ENCODE measurements at regions not wholly inside any gene's neighbourhood (a gene's known extent, or its start where the extent isn't known, plus 50 kb on each side); places are given as distances from the start of the nearest gene placed in this dataset.

DNA sequence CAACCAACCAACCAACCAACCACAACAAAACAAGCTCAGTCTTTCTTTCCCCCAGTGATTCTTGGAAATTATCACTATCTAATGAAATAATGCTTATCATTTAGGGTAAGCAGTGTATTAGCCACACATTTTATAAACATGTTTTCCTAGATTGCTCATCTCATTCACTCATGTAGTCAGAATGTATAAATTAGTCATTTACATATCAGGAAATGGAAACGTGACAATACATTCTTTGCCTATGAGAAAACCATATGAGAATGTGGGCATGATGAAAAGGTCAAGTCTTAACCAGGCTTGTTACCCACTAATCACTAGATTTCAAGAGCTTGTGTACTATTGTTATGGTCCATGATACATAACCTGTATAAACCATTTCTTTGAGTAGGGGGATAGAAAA, 1583.4 kb upstream of the PIK3C3 start:
- TF ChIP-seq, protein P1, sequence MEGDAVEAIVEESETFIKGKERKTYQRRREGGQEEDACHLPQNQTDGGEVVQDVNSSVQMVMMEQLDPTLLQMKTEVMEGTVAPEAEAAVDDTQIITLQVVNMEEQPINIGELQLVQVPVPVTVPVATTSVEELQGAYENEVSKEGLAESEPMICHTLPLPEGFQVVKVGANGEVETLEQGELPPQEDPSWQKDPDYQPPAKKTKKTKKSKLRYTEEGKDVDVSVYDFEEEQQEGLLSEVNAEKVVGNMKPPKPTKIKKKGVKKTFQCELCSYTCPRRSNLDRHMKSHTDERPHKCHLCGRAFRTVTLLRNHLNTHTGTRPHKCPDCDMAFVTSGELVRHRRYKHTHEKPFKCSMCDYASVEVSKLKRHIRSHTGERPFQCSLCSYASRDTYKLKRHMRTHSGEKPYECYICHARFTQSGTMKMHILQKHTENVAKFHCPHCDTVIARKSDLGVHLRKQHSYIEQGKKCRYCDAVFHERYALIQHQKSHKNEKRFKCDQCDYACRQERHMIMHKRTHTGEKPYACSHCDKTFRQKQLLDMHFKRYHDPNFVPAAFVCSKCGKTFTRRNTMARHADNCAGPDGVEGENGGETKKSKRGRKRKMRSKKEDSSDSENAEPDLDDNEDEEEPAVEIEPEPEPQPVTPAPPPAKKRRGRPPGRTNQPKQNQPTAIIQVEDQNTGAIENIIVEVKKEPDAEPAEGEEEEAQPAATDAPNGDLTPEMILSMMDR (IDR thresholded peaks at IDR 0.05): no peak
- TF ChIP-seq POLR2A (IDR thresholded peaks at IDR 0.05) (no peak), EP300 (IDR thresholded peaks at IDR 0.05) (no peak)

All from ovary (tissue), 3 donors.